ENCODE measurements at regions not wholly inside any gene's neighbourhood (a gene's known extent, or its start where the extent isn't known, plus 50 kb on each side); places are given as distances from the start of the nearest gene placed in this dataset.

- Histone ChIP-seq H3K4me3 (replicated peaks in 1 of 3; ENCODE audit: insufficient read depth in 1 of 3, low read depth in 2 of 3, low read length in 3 of 3) (no peak overlapping the region), H3K27ac (ENCODE audit: extremely low read length, insufficient read depth, low read length) (no peak overlapping the region), H3K79me2 (ENCODE audit: insufficient read depth, low read length) (no peaks in the 10 kb centered on the region), H4K20me1 (ENCODE audit: insufficient read depth, low read length) (no peaks in the 10 kb centered on the region), H3K4me1 (ENCODE audit: insufficient read depth, low read length) (no peaks in the 10 kb centered on the region), H3K27me3 (ENCODE audit: control insufficient read depth in 1 of 2, insufficient read depth in 2 of 2, low read length in 2 of 2) (no peaks in the 10 kb centered on the region), H3K9ac (ENCODE audit: insufficient read depth, low read depth, low read length) (no peak overlapping the region), H3K9me3 (ENCODE audit: low read length) (peaks cover 12% of the 10 kb centered on the region; the same call in 1 of the 2 replicates), H3K36me3 (replicated peaks in 1 of 2; ENCODE audit: control insufficient read depth in 1 of 2, insufficient read depth in 2 of 2, low read length in 2 of 2) (no peaks in the 10 kb centered on the region), H2AFZ (ENCODE audit: low read length) (no peak overlapping the region), H3K4me2 (ENCODE audit: low read depth, low read length) (no peak overlapping the region)
- POLR2A ChIA-PET, result no interaction called here
- FAIRE-seq, result no peak
- 0% methylated on average over 2 of the region's 2 CpGs for WGBS (ENCODE audit: low lambda C conversion rate)
- no TSS peak for BruUV-seq (replicated peaks)
- ATAC-seq, result no peak
- no peak for DNase-seq (ENCODE audit: low spot score)
- in situ Hi-C loops (cut with HindIII; ENCODE audit: extremely low pct_ligation_motif_present, low pct_unique_long_range_greater_than_20kb), result no loop called here
- CTCF ChIA-PET (ENCODE audit: low intra/inter-chr PET ratio, low total read pairs), result no interaction called here
- intact Hi-C loops (cut with micrococcal nuclease; ENCODE audit: unreplicated experiment), result no loop called here
- no peak for TF ChIP-seq ZNF800 (CRISPR knock-in tag; IDR thresholded peaks at IDR 0.05)
- TF ChIP-seq ETV6 (CRISPR knock-in tag; conservative IDR thresholded peaks at IDR 0.05), result no peak
- TF ChIP-seq HIVEP1 (CRISPR knock-in tag; IDR thresholded peaks at IDR 0.05), result no peak
- TF ChIP-seq FIP1L1 (IDR thresholded peaks at IDR 0.05; ENCODE audit: borderline replicate concordance, insufficient read depth, low read depth, low read length), result no peak
- TF ChIP-seq FOXO1 (CRISPR knock-in tag; IDR thresholded peaks at IDR 0.05), result no peak
- TF ChIP-seq DMAP1 (CRISPR knock-in tag; IDR thresholded peaks at IDR 0.05), result no peak
- no peak for TF ChIP-seq SRSF1 (optimal IDR thresholded peaks at IDR 0.05; ENCODE audit: low read depth, low read length)
- no peak for TF ChIP-seq TCF7L2 (IDR thresholded peaks at IDR 0.05; ENCODE audit: low read depth, low read length)
- no peak for TF ChIP-seq TGIF2 (CRISPR knock-in tag; IDR thresholded peaks at IDR 0.05)
Measured at GRCh38 chr4:43103048-43103447, 210.5 kb downstream of the GRXCR1 start.

- POLR2A ChIA-PET, result no interaction called here
- no peak overlapping the region for H3K4me3 ChIP-seq (replicated peaks in 1 of 3; ENCODE audit: insufficient read depth in 1 of 3, low read depth in 2 of 3, low read length in 3 of 3)
- H3K36me3 ChIP-seq (replicated peaks in 1 of 2; ENCODE audit: control insufficient read depth in 1 of 2, insufficient read depth in 2 of 2, low read length in 2 of 2), result no peaks in the 10 kb centered on the region
- CTCF ChIA-PET (ENCODE audit: low intra/inter-chr PET ratio, low total read pairs), result no interaction called here
- no peak overlapping the region for H3K9ac ChIP-seq (ENCODE audit: insufficient read depth, low read depth, low read length)
- DNase-seq (ENCODE audit: low spot score) (no peak), ATAC-seq (no peak), FAIRE-seq (no peak)
- no peak overlapping the region for H2AFZ ChIP-seq (ENCODE audit: low read length)
- in situ Hi-C loops (cut with HindIII; ENCODE audit: extremely low pct_ligation_motif_present, low pct_unique_long_range_greater_than_20kb) (no loop called here), intact Hi-C loops (cut with micrococcal nuclease; ENCODE audit: unreplicated experiment) (no loop called here)
- no peak overlapping the region for H3K27ac ChIP-seq (ENCODE audit: extremely low read length, insufficient read depth, low read length)
- no peak overlapping the region for H3K4me2 ChIP-seq (ENCODE audit: low read depth, low read length)
- 3% methylated on average over 1 of the region's 1 CpG for WGBS (ENCODE audit: low lambda C conversion rate)
- H4K20me1 ChIP-seq (ENCODE audit: insufficient read depth, low read length), result no peaks in the 10 kb centered on the region
- no peaks in the 10 kb centered on the region for H3K79me2 ChIP-seq (ENCODE audit: insufficient read depth, low read length)
- H3K27me3 ChIP-seq (ENCODE audit: control insufficient read depth in 1 of 2, insufficient read depth in 2 of 2, low read length in 2 of 2), result no peaks in the 10 kb centered on the region
- BruUV-seq (replicated peaks), result no TSS peak
- peaks cover 21% of the 10 kb centered on the region for H3K9me3 ChIP-seq (ENCODE audit: low read length)
- H3K4me1 ChIP-seq (ENCODE audit: insufficient read depth, low read length), result no peaks in the 10 kb centered on the region
- TF ChIP-seq ZNF282 (IDR thresholded peaks at IDR 0.05; ENCODE audit: partially characterized antibody) (no peak), ZNF367 (CRISPR knock-in tag; IDR thresholded peaks at IDR 0.05; ENCODE audit: borderline replicate concordance) (no peak), THYN1 (CRISPR knock-in tag; IDR thresholded peaks at IDR 0.05; ENCODE audit: borderline replicate concordance, low read depth) (no peak), ZNF275 (CRISPR knock-in tag; IDR thresholded peaks at IDR 0.05; ENCODE audit: borderline replicate concordance) (no peak), SCMH1 (CRISPR knock-in tag; IDR thresholded peaks at IDR 0.05; ENCODE audit: borderline replicate concordance) (no peak), ZNF672 (CRISPR knock-in tag; IDR thresholded peaks at IDR 0.05) (no peak)
- TF ChIP-seq, protein P1, sequence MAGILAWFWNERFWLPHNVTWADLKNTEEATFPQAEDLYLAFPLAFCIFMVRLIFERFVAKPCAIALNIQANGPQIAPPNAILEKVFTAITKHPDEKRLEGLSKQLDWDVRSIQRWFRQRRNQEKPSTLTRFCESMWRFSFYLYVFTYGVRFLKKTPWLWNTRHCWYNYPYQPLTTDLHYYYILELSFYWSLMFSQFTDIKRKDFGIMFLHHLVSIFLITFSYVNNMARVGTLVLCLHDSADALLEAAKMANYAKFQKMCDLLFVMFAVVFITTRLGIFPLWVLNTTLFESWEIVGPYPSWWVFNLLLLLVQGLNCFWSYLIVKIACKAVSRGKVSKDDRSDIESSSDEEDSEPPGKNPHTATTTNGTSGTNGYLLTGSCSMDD (CRISPR knock-in tag; IDR thresholded peaks at IDR 0.05), result no peak
Measured at GRCh38 chr4:43112139-43112538, 219.6 kb downstream of the GRXCR1 start.

Data from HepG2 (cell line).